Mesenchymal stem cell (in vitro differentiated cells and primary cell): ENCODE measurements at regions not wholly inside any gene's neighbourhood (a gene's known extent, or its start where the extent isn't known, plus 50 kb on each side); places are given as distances from the start of the nearest gene placed in this dataset.
A peak's percentile ranks its signal among the peaks of the same experiment; 100 is the strongest.
"Not testable (repeated sequence)": the region's sequence is repeated elsewhere in the genome, so short reads cannot be mapped to it uniquely, and the experiment has no call there.

Experiments
- DNase-seq: peaks from one replicate; pipeline ENCODE4 v3.0.0-alpha.2; 2013
- H2AFZ ChIP-seq: one replicate; pipeline ENCODE4 v1.6.1; 2013; ENCODE audit warnings: low read depth, mild to moderate bottlenecking, control low read depth, inconsistent platforms, low read length, moderate library complexity
- H2AK5ac ChIP-seq: 2 replicates; pipeline ENCODE4 v1.6.1; 2013; ENCODE audit warnings: low read length, moderate library complexity, mild to moderate bottlenecking, inconsistent platforms; ENCODE audit not compliant: severe bottlenecking
- H2BK120ac ChIP-seq: one replicate; pipeline ENCODE4 v1.6.1; 2013; ENCODE audit warnings: low read depth, mild to moderate bottlenecking, inconsistent platforms, low read length, moderate library complexity
- H2BK12ac ChIP-seq, 2 experiments: one replicate each; pipeline ENCODE4 v1.6.1; 2013; ENCODE audit warnings: inconsistent platforms in 2 of 2, low read length in 2 of 2, mild to moderate bottlenecking in 2 of 2, moderate library complexity in 2 of 2, control low read depth in 1 of 2
- H2BK15ac ChIP-seq: one replicate; pipeline ENCODE4 v1.6.1; 2013; ENCODE audit warnings: mild to moderate bottlenecking, low read depth, inconsistent platforms; ENCODE audit not compliant: poor library complexity, severe bottlenecking
- H2BK5ac ChIP-seq: 2 replicates; pipeline ENCODE4 v1.6.1; 2013; ENCODE audit warnings: low read depth, mild to moderate bottlenecking, low read length, control low read depth, inconsistent platforms; ENCODE audit not compliant: poor library complexity, severe bottlenecking
- H3K14ac ChIP-seq, 2 experiments: one replicate each; pipeline ENCODE4 v1.6.1; 2013; ENCODE audit warnings: inconsistent platforms in 2 of 2, low read length in 2 of 2, control low read depth in 1 of 2, mild to moderate bottlenecking in 1 of 2, moderate library complexity in 1 of 2
- H3K18ac ChIP-seq, 2 experiments: one replicate each; pipeline ENCODE4 v1.6.1; 2013; ENCODE audit warnings: inconsistent platforms in 2 of 2, low read length in 2 of 2, control low read depth in 1 of 2, low read depth in 1 of 2, mild to moderate bottlenecking in 1 of 2
- H3K23ac ChIP-seq, 2 experiments: one replicate each; pipeline ENCODE4 v1.6.1; 2013; ENCODE audit warnings: inconsistent platforms in 2 of 2, low read length in 2 of 2, mild to moderate bottlenecking in 2 of 2, moderate library complexity in 2 of 2, control low read depth in 1 of 2
- H3K27ac ChIP-seq: 2 replicates; pipeline ENCODE4 v1.5.1; 2013; ENCODE audit warnings: mild to moderate bottlenecking, moderate library complexity, low read length, control low read depth, inconsistent platforms; ENCODE audit not compliant: poor library complexity, severe bottlenecking
- H3K27me3 ChIP-seq, 2 experiments: 2 replicates each; pipeline versions ENCODE4 v1.6.1 to v1.7.0; 2013; ENCODE audit warnings: low read length in 2 of 2, mild to moderate bottlenecking in 2 of 2, moderate library complexity in 2 of 2, control low read depth in 1 of 2, inconsistent platforms in 1 of 2; ENCODE audit not compliant: control insufficient read depth in 1 of 2, insufficient read depth in 1 of 2
- H3K36me3 ChIP-seq, 2 experiments: 2 replicates each; pipeline versions ENCODE4 v1.6.1 to v1.7.0; 2013; ENCODE audit warnings: low read length in 2 of 2, control low read depth in 1 of 2, inconsistent platforms in 1 of 2, low read depth in 1 of 2, mild to moderate bottlenecking in 1 of 2; ENCODE audit not compliant: insufficient read depth in 2 of 2, control insufficient read depth in 1 of 2
- H3K4ac ChIP-seq, 2 experiments: one replicate each; pipeline ENCODE4 v1.6.1; 2013; ENCODE audit warnings: inconsistent platforms in 2 of 2, low read length in 2 of 2, mild to moderate bottlenecking in 2 of 2, moderate library complexity in 2 of 2, control low read depth in 1 of 2, low read depth in 1 of 2
- H3K4me1 ChIP-seq: 2 replicates; pipeline ENCODE4 v1.6.1; 2013; ENCODE audit warnings: low read depth, low read length, control low read depth; ENCODE audit not compliant: control insufficient read depth, insufficient read depth
- H3K4me2 ChIP-seq: 2 replicates; pipeline ENCODE4 v1.6.1; 2013; ENCODE audit warnings: low read length, mild to moderate bottlenecking, inconsistent platforms; ENCODE audit not compliant: poor library complexity, severe bottlenecking
- H3K4me3 ChIP-seq, 2 experiments: 2 replicates each; pipeline versions ENCODE4 v1.5.1 to v1.7.0; 2013; ENCODE audit warnings: low read length in 2 of 2, mild to moderate bottlenecking in 2 of 2, control low read depth in 1 of 2, low read depth in 1 of 2; ENCODE audit not compliant: insufficient read depth in 1 of 2
- H3K79me1 ChIP-seq: replicated peaks from 2 replicates; pipeline ENCODE4 v1.6.1; 2013; ENCODE audit warnings: mild to moderate bottlenecking, control low read depth, low read length, inconsistent platforms; ENCODE audit not compliant: poor library complexity, severe bottlenecking
- H3K9ac ChIP-seq: 2 replicates; pipeline ENCODE4 v1.7.0; 2013; ENCODE audit warnings: mild to moderate bottlenecking, low read length, moderate library complexity
- H3K9me3 ChIP-seq: 2 replicates; pipeline ENCODE4 v1.7.0; 2013; ENCODE audit warnings: mild to moderate bottlenecking, low read length; ENCODE audit not compliant: control insufficient read depth
- H4K8ac ChIP-seq: one replicate; pipeline ENCODE4 v1.6.1; 2013; ENCODE audit warnings: inconsistent platforms, mild to moderate bottlenecking, low read length, moderate library complexity
- H4K91ac ChIP-seq: one replicate; pipeline ENCODE4 v1.6.1; 2013; ENCODE audit warnings: mild to moderate bottlenecking, low read length, inconsistent platforms
- WGBS: methylation state at CpG from one replicate; pipeline ENCODE4 v1.1.7; 2013; ENCODE audit warnings: mixed read lengths; 5-methylcytosine and 5-hydroxymethylcytosine counted together

DNA sequence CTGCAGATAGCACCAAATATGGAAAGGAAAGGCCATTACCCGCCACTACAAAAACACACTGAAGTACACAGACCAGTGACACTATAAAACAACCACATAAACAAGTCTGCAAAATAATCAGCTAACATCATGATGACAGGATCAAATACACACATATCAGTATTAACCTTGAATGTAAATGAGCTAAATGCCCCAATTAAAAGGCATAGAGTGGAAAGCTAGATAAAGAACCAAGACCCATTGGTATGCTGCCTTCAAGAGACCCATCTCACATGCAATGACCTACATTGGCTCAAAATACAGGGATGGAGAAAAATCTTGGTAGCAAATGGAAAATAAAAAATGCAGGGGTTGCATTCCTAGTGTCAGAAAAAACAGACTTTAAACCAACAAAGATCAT, 393.9 kb upstream of the GRAMD2B start:
- not testable (repeated sequence) for H4K91ac ChIP-seq, H3K79me1 ChIP-seq, H3K4me1 ChIP-seq, H2BK120ac ChIP-seq, H2BK5ac ChIP-seq, H2BK12ac ChIP-seq, H2AK5ac ChIP-seq, H3K18ac ChIP-seq, H3K4ac ChIP-seq, H3K14ac ChIP-seq, H3K36me3 ChIP-seq, H3K9ac ChIP-seq, H3K4me3 ChIP-seq, DNase-seq, H4K8ac ChIP-seq, H3K27ac ChIP-seq, H3K4me2 ChIP-seq, H2AFZ ChIP-seq, H2BK15ac ChIP-seq, H3K23ac ChIP-seq, H3K27me3 ChIP-seq
- H3K9me3 ChIP-seq: peaks cover 27% of the 10 kb centered on the region
- WGBS: 100% methylated on average over 1 of the region's 1 CpG

DNA sequence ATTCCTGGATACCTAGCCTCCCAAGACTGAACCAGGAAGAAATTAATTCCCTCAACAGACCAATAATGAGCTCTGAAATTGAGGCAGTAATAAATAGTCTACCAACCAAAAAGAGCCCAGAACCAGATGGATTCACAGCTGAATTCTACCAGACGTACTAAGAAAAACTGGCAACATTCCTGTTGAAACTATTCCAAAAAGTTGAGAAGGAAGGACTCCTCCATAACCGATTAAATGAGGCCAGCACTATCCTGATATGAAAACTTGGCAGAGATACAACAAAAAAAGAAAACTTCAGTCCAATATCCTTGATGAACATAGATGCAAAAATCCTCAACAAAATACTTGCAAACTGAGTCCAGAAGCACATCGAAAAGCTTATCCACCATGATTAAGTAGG, 392.5 kb upstream of the GRAMD2B start:
- Histone ChIP-seq H2BK12ac (no peak overlapping the region), H4K91ac (no peak overlapping the region), H4K8ac (no peak overlapping the region), H3K36me3 (no peaks in the 10 kb centered on the region), H3K14ac (no peak overlapping the region), H3K27me3 (no peaks in the 10 kb centered on the region), H3K23ac (no peak overlapping the region), H3K9ac (no peak overlapping the region), H2BK15ac (no peak overlapping the region), H3K18ac (no peak overlapping the region), H3K27ac (no peak overlapping the region), H2AK5ac (no peak overlapping the region), H2BK120ac (no peak overlapping the region), H2BK5ac (no peak overlapping the region), H3K4me3 (no peak overlapping the region), H3K4ac (no peak overlapping the region), H3K79me1 (no peaks in the 10 kb centered on the region), H3K4me2 (no peak overlapping the region), H3K9me3 (peaks cover 27% of the 10 kb centered on the region), H3K4me1 (peaks cover 2% of the 10 kb centered on the region), H2AFZ (no peak overlapping the region)
- no peak for DNase-seq
- 97% methylated on average over 3 of the region's 3 CpGs for WGBS

GRCh38 chr5:126031989-126032716, 391.1 kb upstream of the GRAMD2B start:
- Histone ChIP-seq H3K4me3 (no peak overlapping the region), H3K14ac (no peak overlapping the region), H4K8ac (peak overlapping the region; percentile 1), H2BK5ac (no peak overlapping the region), H3K18ac (no peak overlapping the region), H3K79me1 (no peaks in the 10 kb centered on the region), H2BK120ac (no peak overlapping the region), H3K9me3 (peaks cover 27% of the 10 kb centered on the region), H2AFZ (no peak overlapping the region), H3K4ac (no peak overlapping the region), H3K23ac (no peak overlapping the region), H2BK15ac (no peak overlapping the region), H3K9ac (no peak overlapping the region), H4K91ac (no peak overlapping the region), H3K27ac (no peak overlapping the region), H3K4me1 (peaks cover 2% of the 10 kb centered on the region), H3K4me2 (no peak overlapping the region), H3K36me3 (no peaks in the 10 kb centered on the region), H2AK5ac (no peak overlapping the region), H3K27me3 (no peaks in the 10 kb centered on the region), H2BK12ac (no peak overlapping the region)
- 87% methylated on average over 7 of the region's 7 CpGs for WGBS
- no peak for DNase-seq

GRCh38 chr5:126043688-126044087, 379.5 kb upstream of the GRAMD2B start:
- Histone ChIP-seq H3K9me3 (no peaks in the 10 kb centered on the region), H3K14ac (no peak overlapping the region), H3K27me3 (no peaks in the 10 kb centered on the region), H3K18ac (peak overlapping the region; percentile 1 to 80), H3K36me3 (no peaks in the 10 kb centered on the region), H3K23ac (no peak overlapping the region), H3K4me3 (no peak overlapping the region), H4K8ac (peak overlapping the region; percentile 80), H3K4ac (no peak overlapping the region), H2BK12ac (peak overlapping the region in 1 of 2 experiments; percentile 23), H4K91ac (peak overlapping the region; percentile 25), H2AFZ (no peak overlapping the region), H3K4me1 (peaks cover 2% of the 10 kb centered on the region), H2AK5ac (no peak overlapping the region), H3K9ac (no peak overlapping the region), H2BK120ac (no peak overlapping the region), H2BK5ac (no peak overlapping the region), H3K27ac (no peak overlapping the region), H2BK15ac (no peak overlapping the region), H3K79me1 (no peaks in the 10 kb centered on the region), H3K4me2 (no peak overlapping the region)
- peak; percentile 72 for DNase-seq
- 88% methylated on average over 5 of the region's 5 CpGs for WGBS
